Kidney tubule cell (primary cell): ENCODE measurements at regions not wholly inside any gene's neighbourhood (a gene's known extent, or its start where the extent isn't known, plus 50 kb on each side); places are given as distances from the start of the nearest gene placed in this dataset.
"Not testable (repeated sequence)": the region's sequence is repeated elsewhere in the genome, so short reads cannot be mapped to it uniquely, and the experiment has no call there.

ENCODE experiments used
- DNase-seq: peaks from one replicate; pipeline ENCODE4 v3.0.0-alpha.2; 2018; ENCODE audit warnings: low spot score

GRCh38 chr1:55535724-55536544 lies 320.8 kb upstream of the USP24 start:
- no peak for DNase-seq

GRCh38 chr1:55534565-55535121 lies 319.5 kb upstream of the USP24 start:
- no peak for DNase-seq

- DNase-seq: peak; percentile 57
Measured at GRCh38 chr1:55531644-55532043, 316.5 kb upstream of the USP24 start.

DNA sequence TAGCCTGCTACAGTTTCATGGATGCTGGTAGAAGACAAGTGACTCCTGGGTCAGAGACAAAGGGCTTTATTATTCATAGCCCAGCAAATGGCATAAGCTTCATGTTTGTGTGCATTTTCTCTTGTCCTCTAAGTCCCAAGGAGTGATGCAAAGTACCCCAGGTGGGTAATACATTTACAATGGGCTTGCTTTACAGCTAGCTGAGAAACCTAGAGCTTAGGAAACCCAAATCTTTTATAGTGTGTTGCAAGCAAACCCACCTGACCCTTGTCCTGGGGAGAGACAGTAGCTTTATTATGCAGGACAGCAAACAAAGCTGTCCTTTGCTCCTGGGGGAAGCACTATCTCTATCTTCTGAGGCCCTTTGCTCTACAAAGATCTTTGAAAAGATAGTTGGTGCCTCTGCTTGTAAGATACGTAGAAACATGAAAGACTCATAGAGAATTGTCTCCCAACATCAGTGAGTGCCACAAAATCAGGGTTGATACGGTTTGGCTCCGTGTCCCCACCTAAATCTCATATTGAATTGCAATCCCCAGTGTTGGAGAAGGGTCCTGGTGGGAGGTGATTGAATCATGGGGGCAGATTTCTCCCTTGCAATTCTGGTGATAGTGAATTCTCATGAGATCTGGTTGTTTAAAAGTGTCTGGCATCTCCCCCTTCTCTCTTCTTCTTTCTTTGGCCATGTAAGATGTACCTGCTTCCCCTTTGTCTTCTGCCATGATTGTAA lies 315.8 kb upstream of the USP24 start:
- no peak for DNase-seq

DNA sequence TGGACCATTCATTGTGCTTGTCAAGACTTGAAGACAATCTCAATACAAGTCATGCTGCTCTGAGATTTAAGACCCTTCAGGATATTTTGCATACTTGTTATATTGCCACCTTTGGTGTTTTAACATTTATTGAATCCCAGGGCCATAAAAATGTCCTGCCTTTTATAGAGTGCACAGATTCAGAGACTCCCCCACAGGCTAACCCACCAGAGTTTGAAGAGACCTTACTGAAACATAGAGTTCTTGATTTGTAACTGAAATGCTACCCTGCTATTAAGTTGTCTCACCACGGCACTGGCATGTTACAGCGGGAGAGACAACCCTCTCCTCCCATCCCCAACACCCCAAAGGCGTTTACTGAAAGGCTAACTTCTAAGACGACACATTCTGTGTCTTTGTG lies 313.9 kb upstream of the USP24 start:
- no peak for DNase-seq

DNA sequence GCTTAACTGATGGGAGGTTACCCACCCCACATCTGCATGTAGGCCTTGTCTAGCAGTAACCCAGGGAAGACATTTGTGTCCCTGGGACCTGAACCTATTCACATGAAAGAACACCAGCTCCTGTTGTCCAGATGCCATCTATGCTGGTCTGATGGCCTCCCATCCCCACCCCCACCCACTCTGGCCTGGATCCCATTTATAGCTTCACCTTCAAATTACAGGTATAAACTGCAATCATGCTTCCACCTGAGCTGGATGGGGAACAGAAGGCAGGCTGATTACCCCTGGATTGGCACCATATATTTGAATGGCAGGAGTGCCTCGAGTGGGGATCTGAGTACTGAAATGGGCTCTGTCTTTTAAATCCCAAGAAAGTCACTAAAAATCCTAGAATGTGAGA lies 312.7 kb upstream of the USP24 start:
- DNase-seq: no peak

DNA sequence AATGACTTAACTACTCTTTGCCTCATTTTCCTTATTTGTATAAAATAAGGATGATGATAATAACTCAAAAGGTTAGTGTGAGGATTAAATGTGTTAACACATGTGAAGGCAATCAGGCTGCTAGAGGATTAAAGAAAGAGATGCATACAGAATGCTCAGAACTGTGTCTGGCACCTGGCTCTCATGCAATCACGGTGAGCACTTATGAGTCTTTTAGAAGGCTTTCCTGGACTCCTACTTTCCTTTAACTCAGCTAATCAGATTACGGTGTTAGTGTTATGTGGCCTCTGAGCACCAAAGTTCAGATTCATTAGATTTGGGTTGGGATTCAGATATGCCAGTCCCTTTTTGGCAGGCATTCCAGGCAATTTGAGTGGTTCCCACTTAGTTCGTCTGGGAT lies 311.6 kb upstream of the USP24 start:
- DNase-seq: no peak

DNA sequence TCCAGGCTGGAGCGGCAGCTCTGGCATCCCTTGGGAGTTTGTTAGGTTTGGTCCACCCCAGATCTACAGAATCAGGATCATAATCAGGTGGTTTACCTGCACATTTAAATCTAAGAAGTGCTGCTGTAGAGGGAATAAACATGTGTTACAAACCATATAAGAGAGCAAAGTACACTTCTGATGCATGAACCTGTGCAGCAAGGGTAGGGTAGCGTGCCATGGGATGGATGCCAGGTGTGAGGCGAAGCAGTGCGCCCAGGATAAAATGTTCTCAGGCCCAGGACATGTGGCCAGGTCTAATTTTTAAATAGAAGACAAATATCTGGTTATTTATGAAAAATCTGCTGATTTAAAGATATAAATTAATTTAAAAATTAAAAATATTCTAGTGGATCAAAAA lies 308.8 kb upstream of the USP24 start:
- DNase-seq: no peak

GRCh38 chr1:55522982-55523381 lies 307.8 kb upstream of the USP24 start:
- no peak for DNase-seq

- no peak for DNase-seq
Measured at GRCh38 chr1:55522353-55522903, 307.3 kb upstream of the USP24 start.

DNA sequence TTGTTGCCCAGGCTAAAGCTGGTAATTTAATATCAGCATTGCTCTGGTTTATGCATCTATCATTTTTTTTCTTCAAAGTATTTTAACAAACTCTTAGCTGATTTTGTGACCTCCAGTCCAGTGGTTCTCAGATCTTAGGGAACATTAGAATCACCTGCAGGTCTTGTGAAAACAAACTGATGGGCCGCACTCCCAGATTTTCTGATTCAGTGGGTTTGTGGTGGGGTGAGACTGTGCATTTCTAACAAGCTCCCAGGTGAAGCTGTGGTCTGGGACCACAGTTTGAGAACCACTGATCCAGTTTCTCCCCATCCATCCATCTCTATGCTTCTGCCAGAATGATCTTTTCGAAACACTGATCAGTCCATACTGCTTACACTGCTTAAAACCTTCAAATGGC lies 305.7 kb upstream of the USP24 start:
- DNase-seq: no peak

GRCh38 chr1:55519937-55520683 lies 304.9 kb upstream of the USP24 start:
- DNase-seq: peak; percentile 63

DNA sequence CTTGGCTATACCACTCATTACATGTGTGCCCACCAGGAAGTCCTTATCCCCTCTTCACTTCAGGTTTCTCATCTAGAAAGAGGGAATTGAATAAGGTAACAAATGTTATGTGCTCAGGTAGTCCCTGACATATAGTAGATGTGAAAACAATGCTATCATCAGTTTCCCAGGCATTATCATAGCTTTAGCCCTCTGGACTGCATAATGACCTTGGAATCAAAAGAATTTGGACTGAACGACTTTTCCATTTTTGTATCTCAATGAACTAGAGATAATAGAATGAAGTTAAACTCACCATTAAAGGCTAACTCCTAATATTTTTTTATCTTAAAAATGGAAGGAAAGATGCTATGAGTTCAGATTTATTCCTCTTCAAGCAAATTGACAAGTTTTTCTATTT lies 304.1 kb upstream of the USP24 start:
- no peak for DNase-seq

- no peak for DNase-seq
Measured at GRCh38 chr1:55517036-55517435, 301.9 kb upstream of the USP24 start.

DNA sequence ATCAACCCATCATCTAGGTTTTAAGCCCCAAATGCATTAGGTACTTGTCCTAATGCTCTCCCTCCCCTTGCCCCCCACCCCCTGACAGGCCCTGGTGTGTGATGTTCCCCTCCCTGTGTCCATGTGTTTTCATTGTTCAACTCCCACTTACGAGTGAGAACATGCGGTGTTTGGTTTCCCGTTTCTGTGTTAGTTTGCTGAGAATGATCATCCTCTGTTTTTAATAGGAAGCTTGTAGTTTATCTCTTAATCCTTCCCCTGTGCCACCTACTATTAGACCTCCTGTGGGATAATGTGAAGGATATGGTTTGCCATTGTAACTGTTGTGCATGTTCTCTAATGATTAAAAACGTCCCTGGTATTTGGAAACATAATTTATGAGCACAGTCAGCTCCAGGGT lies 299.4 kb upstream of the USP24 start:
- DNase-seq: not testable (repeated sequence)

- DNase-seq: no peak
Measured at GRCh38 chr1:55512466-55512865, 297.3 kb upstream of the USP24 start.

DNA sequence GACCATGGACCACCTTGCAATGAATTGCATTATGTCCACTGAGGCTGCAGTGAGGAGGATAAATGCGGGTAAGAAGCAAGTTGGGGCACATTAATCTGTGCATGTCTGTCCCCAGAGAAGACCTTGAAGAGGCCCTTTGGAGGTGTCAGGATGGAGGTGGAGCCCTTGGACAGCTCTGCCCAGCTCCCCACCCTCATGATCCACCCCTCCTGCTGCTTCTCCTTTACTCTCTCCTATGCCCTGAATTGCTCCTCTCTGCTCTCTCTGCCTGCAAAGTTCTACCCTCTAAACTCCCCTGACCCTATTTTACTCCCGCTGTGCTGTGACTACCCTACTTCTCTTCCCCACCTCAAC lies 292.4 kb upstream of the USP24 start:
- no peak for DNase-seq

GRCh38 chr1:55506740-55507577 lies 291.8 kb upstream of the USP24 start:
- DNase-seq: no peak

DNA sequence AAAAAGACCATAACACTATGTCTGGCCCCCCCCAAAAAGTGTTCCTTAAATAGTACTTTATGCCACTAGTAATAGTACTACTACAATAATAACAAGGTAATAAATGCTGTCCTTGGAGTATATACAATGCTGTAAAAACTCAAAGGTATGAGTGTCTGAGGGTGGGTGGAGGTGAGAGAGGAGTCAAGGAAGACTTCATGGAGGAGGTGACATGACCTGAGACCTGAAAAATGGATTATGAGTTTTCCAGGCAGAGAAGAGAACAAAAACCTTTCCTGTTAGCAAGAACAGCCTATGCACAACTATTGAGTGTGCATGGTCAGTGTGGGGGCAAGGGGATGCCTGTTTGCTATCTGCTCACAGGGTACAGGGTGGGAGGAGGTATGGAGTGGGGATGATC lies 290.2 kb upstream of the USP24 start:
- DNase-seq: no peak

DNA sequence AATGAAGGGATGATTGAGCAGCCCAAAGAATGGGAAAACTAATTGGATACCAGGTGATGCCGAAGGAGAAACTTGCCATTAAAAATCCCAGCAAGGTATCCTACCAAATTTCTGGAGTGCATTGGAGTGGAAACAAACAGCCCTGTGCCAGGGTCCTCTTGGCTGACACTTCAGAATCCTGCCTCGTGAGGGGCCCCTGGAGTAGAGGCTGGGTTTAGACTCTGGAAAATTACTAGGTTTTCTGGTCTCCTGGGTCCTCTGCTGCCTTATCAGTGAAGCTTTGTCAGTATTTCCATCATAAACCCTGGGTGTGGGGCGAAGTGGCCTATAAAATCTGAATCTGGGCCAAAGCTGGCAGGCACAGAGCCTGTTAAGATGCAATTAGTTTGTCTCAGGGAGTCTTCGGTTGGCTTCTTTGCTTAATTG lies 289.2 kb upstream of the USP24 start:
- peak; percentile 52 for DNase-seq

- no peak for DNase-seq
Measured at GRCh38 chr1:55503663-55504305, 288.6 kb upstream of the USP24 start.
